Retinal pigment epithelial cell (primary cell): ENCODE measurements at regions not wholly inside any gene's neighbourhood (a gene's known extent, or its start where the extent isn't known, plus 50 kb on each side); places are given as distances from the start of the nearest gene placed in this dataset.

Experiments
- DNase-seq: peaks from one replicate; pipeline ENCODE4 v3.0.0-alpha.2; 2010; ENCODE audit warnings: low read depth
- H3K4me3 ChIP-seq: 2 replicates; pipeline ENCODE4 v1.5.1; 2011; ENCODE audit warnings: mild to moderate bottlenecking, low read length, control low read depth, moderate library complexity
- TF ChIP-seq, protein P1 (sequence below): conservative IDR thresholded peaks from 2 replicates; pipeline ENCODE4 v1.5.1; 2011; ENCODE audit warnings: low read depth, low read length, control low read depth, inconsistent platforms

DNA sequence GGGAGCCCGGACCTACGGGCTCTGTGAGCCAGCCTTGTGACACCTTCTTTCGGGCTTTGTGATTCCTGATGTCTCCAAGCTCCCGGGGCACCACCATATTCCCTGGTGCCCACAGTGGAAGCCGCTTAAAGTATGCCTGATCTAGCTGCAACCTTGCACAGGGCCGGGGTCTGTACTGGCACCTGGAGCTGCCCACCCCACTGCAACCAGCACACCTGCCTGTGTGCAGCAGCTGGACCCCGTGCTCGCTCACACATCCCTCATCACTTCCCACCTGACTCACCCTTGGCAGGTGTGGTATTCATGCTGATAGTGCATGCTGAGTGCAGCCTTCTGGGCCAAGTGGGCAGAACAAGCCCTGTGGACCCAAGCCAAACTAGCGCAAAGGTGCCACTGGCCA, 1981.1 kb upstream of the PCDH20 start:
- H3K4me3 ChIP-seq = no peak overlapping the region
- TF ChIP-seq, protein P1, sequence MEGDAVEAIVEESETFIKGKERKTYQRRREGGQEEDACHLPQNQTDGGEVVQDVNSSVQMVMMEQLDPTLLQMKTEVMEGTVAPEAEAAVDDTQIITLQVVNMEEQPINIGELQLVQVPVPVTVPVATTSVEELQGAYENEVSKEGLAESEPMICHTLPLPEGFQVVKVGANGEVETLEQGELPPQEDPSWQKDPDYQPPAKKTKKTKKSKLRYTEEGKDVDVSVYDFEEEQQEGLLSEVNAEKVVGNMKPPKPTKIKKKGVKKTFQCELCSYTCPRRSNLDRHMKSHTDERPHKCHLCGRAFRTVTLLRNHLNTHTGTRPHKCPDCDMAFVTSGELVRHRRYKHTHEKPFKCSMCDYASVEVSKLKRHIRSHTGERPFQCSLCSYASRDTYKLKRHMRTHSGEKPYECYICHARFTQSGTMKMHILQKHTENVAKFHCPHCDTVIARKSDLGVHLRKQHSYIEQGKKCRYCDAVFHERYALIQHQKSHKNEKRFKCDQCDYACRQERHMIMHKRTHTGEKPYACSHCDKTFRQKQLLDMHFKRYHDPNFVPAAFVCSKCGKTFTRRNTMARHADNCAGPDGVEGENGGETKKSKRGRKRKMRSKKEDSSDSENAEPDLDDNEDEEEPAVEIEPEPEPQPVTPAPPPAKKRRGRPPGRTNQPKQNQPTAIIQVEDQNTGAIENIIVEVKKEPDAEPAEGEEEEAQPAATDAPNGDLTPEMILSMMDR = no peak
- DNase-seq = no peak

DNA sequence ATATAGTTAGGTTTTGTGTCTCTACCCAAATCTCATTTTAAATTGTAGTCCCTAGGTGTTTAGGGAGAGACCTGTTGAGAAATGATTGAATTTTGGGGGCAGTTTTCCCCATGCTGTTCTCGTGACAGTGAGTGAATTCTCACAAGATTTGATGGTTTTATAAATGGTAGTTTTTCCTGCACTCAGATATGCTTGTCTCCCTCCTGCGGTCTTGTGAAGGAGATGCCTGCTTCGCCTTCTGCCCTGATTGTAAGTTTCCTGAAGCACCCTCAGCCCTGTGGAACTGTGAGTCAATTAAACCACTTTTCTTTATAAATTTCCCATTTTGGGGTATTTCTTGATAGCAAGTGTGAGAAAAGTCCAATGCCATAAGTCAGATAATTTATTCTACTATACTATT, 1977.5 kb upstream of the PCDH20 start:
- TF ChIP-seq, protein P1 = no peak

DNA sequence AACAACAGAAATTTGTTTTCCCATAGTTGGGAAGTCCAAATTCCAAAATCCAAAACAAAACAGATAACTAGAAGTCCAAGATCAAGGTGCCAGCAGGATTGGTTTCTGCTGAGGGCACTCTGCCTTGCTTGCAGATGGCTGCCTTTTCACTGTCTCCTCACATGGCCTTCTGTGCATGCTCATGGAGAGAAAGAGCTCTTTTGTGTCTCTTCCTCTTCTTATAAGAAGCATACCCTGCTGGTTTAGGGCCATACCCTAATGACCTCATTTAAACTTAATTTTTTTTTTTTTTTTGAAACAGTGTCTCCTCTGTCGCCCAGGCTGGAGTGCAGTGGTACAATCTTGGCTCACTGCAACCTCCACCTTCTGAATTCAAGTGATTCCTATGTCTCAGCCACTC, 1974.1 kb upstream of the PCDH20 start:
- no peak overlapping the region for H3K4me3 ChIP-seq
- TF ChIP-seq, protein P1 = no peak
- no peak for DNase-seq

More for the DNA sequence above, 1977.5 kb upstream of the PCDH20 start:
- no peak for DNase-seq
- no peak overlapping the region for H3K4me3 ChIP-seq

DNA sequence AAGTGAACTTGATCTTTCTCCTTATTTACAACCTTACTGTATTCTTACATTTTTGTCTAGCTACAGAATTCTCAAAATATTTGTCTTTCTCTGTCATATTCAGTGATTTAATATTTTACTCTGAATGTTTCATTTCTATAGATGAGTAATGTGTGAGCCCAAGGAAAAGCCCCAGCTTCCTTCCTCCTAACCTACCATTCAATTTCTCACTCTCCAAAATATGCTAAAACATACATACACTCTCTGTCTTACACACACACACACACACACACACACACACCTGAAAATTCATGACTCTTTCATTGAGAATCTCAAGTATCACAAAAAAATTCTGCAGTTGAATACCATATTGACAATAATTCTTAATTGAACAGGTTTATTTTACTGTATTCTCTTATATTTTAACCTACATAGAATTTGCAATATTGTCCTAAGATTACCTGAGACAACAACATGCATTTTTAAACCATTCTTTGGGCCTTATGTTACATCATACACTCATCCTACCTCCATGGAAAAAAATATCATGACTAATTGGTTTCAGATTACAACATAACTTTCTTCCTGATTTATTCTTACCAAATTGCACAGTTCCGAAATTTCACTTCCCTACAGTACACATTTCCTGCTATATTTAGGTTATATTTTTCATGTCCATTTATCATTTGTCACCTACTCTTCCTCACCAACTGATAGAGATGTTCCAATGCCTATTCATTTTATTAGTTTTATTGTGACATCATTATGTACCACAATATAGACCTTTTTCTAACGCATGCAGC, 1965.6 kb upstream of the PCDH20 start:
- no peak for DNase-seq
- TF ChIP-seq, protein P1 = no peak
- H3K4me3 ChIP-seq = no peak overlapping the region

DNA sequence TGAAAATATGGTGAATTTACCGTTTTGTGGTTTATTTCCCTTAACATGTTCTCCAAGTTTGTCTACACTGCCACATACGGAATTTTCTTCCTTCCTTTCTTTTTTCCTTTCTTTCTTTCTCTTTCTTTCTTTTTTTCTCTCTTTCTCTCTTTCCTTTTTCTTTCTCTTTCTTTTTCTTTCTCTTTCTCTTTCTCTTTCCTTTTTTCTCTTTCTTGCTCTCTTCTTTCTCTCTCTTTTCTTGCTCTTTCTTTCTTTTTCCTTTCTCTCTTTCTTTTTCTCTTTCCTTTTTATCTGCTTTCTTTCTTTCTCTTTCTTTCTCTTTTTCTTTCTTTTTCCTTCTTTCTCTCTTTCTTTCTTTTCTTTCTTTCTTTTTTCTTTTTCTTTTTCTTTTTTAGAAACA, 1962.3 kb upstream of the PCDH20 start:
- TF ChIP-seq, protein P1 = no peak
- no peak overlapping the region for H3K4me3 ChIP-seq
- DNase-seq = no peak

DNA sequence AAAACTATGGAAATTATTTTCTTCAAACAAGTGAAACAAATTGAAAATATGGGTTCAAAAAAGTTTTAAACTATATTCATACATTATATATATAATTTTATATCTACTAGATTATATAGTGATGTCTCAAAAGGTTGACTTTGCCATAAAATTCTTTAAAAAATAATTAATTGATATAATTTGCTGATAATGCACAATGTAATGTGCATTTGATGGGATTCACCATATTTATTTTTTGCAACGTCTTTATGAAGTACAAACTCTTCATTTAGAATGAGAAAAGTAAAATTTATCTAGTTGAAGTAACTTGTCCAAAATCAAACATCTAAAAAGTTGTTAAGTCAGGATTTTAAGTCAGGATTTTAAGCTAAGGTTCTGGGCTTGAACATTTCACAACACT, 1954.5 kb upstream of the PCDH20 start:
- no peak for DNase-seq
- H3K4me3 ChIP-seq = no peak overlapping the region
- TF ChIP-seq, protein P1 = no peak

DNA sequence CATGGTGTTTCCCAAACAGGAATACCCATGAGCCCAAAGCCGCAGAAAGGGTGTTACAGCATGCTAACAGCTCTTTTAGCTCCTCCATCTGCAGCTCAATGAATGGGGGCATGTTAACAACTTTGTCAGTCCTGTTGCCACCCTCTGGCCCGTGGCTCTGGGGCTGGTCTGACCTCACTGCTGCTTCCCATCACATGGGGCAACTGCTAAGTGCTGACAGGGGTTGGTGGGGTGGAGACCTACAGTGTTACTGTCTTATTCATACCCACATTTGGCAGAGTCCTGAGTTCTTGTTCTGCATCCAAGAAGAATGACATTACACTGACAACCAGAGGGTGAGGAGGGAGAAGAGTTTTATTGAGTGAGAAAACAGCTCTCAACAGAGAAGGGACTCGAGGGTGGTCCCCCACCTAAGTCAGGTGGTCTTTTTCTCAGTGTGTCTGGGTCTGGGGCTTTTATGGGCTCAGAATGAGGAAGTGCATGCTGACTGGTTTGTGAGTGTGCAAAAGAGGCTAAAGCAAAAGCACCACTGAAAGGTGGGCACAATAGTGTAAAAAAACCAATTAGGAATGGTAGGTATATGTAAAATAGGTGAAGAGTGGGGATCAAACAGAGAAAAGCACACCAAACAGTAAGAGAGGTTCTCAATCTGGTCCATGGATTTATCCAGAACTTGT, 1952.0 kb upstream of the PCDH20 start:
- DNase-seq = no peak
- H3K4me3 ChIP-seq = no peak overlapping the region
- TF ChIP-seq, protein P1 = no peak
